ENCODE measurements at regions not wholly inside any gene's neighbourhood (a gene's known extent, or its start where the extent isn't known, plus 50 kb on each side); places are given as distances from the start of the nearest gene placed in this dataset.

DNA sequence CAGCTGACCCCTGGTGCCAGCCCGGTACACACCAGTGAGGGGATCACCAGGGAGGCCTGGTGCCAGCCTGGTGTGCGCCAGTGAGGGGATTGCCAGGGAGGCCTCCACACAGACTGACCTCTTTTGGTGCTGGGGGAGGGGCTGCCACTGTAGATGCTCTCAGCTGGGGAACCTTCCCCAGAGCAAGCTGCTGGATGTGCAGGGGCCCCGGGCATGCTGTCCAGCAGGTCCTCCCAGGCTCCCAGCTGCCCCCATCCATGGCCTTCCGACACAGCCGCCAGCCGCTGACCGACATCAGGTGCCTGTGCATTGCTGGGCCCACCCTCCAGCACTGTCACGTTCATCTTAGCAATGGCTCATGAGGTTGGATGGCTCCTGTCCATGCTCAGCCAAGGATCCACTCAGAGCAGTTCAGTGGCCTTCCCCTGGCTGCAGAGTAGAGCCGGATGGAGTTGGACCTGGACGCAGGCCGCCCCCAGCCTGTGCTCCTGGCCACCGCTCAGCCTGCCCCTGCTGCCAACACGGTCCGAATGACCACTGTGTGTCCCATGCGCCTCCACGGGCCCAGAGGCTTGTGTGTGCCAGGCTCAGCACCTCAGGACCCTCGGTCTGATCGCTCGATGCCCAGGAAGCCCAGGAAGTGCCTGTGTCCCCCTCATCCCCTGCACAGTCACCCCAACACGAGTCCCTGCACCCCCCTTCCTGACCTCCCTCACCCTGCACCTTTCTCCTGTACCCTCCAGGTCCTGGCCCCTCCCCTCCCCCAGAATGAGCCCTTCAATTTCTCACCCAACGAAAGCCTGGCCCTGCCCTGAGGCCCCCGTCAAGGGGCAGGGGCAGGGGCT, 95.7 kb downstream of the YTHDF1 start:
- DNase-seq (ENCODE audit: insufficient read length) (no peak), FAIRE-seq (no peak)
- TF ChIP-seq TAF1 (IDR thresholded peaks at IDR 0.05; ENCODE audit: borderline replicate concordance, low read depth, low read length) (no peak), POLR2A (IDR thresholded peaks at IDR 0.05; ENCODE audit: low read depth, low read length) (no peak), POLR2AphosphoS5 (IDR thresholded peaks at IDR 0.05; ENCODE audit: low read depth, low read length) (no peak)

DNA sequence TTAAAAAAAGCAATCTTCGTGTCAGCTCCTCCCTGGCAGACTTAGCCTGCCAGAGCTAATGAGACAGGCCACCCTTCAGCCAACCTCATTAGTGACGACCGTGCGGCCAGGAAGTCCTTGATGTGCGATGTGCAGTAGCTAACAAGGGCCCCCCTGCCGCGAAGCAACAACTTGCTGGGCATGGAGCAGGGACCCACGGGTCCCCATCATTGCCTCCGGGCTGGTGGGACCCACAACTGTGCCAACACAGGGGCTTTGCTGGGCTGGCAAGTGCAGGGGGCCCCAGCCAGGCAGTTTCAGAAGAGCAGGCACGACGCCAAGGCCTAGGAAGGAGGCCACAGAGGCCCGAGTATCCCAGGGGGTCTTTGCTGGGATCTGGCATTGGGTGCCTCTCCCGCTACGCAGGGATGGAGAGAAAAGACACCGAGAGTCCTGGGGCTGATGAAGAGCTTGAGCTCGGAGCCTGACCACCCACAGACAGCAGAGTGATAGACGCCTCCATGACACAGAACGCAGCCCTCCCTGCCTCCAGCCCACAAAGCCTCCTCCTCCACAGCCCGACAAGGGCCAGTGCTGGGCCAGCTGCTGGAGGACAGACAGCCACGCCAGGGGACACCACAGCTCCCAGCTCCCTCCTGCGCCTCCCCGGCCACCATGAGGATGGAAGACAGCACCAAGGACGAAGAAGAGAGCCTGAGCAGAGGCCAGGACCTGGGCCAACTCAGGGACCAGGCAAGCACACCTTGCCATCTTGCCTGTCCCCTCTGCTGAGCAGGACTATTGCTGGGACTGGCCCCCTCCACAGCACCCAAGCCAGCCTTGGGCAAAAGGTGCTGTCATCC, 96.6 kb downstream of the YTHDF1 start:
- TF ChIP-seq POLR2A (IDR thresholded peaks at IDR 0.05; ENCODE audit: low read depth, low read length): no peak
- FAIRE-seq: no peak
- no peak for DNase-seq (ENCODE audit: insufficient read length)

DNA sequence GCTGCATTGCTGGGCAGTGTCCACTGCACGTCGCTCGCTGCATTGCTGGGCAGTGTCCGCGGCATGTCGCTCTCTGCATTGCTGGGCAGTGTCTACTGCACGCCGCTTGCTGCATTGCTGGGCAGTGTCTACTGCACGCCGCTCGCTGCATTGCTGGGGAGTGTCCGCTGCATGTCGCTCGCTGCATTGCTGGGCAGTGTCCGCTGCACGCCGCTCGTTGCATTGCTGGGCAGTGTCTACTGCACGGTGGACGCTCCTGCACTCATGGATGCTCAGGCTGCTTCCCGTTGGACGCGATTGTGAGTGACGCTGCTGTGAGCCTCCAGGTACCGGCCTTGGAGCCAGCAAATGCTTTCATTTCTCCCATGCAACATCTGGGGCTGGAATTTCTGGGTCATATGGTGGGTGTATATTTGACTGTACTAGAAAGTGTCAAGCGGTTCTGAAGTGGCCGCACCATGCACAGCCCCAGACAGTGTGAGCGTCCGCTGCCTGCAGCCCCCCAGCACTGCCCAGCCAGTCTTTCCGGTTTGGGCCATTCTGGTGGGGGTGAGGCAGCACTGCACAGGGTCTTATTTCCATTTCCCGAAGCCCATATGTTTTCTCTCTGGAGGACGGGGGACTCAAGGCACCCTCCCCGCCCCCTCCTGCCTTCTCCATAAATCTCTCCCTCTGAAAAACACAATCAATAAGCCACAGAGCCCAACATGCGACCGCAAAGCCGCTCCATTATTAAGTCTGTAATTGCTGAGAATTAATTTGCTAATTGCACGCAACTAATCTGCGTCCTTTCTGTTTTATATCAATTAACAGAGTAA, 97.4 kb downstream of the YTHDF1 start:
- TF ChIP-seq POLR2AphosphoS5 (IDR thresholded peaks at IDR 0.05; ENCODE audit: low read depth, low read length) (no peak), POLR2A (IDR thresholded peaks at IDR 0.05; ENCODE audit: low read depth, low read length) (no peak)
- FAIRE-seq (no peak), DNase-seq (ENCODE audit: insufficient read length) (no peak)

DNA sequence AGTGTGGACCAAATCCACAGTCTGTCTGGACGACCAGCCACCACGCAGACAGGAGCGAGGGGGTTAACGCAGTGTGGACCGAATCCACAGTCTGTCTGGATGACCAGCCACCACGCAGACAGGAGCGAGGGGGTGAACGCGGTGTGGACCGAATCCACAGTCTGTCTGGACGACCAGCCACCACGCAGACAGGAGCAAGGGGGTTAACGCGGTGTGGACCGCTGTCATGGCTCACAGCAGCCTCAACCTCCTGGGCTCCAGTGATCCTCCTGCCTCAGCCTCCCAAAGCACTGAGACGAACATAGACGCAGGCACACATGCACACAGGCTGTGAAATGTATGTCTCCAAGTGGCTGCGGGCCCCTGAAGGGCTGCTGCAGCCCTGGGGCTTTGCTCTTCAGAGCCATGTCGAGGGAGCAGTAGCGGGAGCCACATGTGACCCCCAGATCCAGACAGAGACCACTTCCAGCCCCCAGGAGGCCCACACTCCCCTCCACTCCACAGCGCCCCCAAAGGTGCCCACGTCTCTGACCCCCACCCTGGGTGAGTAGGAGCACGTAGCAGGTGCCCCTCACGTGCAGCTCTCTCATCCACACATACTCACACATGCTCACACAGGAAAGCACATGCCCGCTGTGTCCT, 98.1 kb downstream of the YTHDF1 start:
- no peak for FAIRE-seq

DNA sequence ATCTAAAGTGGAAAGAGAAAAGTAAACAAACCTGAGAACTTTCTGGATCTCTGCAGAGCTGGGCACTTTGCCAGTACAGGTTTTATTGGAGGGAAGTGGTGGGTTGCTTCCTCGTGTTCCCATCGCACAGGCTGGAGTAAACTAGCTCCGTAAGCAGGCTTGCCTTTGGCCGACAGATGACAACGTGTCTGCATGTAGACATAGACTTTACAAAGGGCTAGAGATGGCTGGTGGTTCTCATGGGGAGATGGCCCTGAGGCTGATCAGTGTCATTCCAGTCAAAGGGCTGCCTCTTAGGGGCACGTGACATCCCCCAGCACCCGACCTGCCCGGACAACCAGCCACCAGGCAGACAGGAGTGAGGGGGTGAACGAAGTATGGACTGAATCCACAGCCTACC, 98.8 kb downstream of the YTHDF1 start:
- FAIRE-seq: no peak

More for the DNA sequence above, 98.1 kb downstream of the YTHDF1 start:
- TF ChIP-seq TAF1 (IDR thresholded peaks at IDR 0.05; ENCODE audit: borderline replicate concordance, low read depth, low read length) (no peak), POLR2A (IDR thresholded peaks at IDR 0.05; ENCODE audit: low read depth, low read length) (no peak), POLR2AphosphoS5 (IDR thresholded peaks at IDR 0.05; ENCODE audit: low read depth, low read length) (no peak)
- DNase-seq (ENCODE audit: insufficient read length): no peak

DNA sequence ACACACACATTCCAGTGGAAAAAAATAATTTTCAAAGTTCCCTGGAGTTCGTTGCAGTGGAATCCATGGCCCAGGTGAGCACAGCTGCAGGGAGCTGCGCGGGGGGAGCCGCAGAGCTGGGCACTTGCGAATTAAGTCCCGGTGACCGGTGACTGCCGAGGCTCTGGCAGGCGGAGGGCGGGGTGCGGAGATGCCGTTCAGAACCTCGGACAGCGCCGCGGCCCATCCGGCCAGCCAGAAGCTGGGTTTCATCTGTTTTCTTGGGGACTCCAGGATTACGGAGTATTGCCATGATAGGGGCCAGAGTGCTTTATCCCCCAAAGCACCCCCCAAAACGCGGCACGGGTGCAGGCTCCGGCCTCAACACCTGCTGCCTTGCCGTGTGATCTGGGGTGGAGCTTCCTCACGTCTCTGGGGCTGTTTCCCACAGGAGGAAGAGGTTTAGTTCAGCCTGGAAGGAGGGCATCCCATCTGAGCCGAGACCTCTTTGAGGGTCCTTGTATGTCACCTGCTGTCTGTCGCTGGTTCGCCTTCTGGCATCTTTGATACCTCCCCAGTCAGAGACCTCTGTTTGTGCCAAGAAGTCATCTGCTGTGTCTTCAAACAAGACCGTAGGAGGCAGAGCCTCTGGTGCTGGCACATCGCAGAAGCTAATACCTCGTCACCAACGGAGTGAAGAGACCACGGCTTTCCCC, 99.4 kb downstream of the YTHDF1 start:
- DNase-seq (ENCODE audit: insufficient read length): no peak
- FAIRE-seq: no peak
- TF ChIP-seq TAF1 (IDR thresholded peaks at IDR 0.05; ENCODE audit: borderline replicate concordance, low read depth, low read length): no peak
- no peak for TF ChIP-seq POLR2A (IDR thresholded peaks at IDR 0.05; ENCODE audit: low read depth, low read length)
- no peak for TF ChIP-seq POLR2AphosphoS5 (IDR thresholded peaks at IDR 0.05; ENCODE audit: low read depth, low read length)

More for the DNA sequence above, 98.8 kb downstream of the YTHDF1 start:
- no peak for DNase-seq (ENCODE audit: insufficient read length)
- TF ChIP-seq POLR2A (IDR thresholded peaks at IDR 0.05; ENCODE audit: low read depth, low read length): no peak
- TF ChIP-seq POLR2AphosphoS5 (IDR thresholded peaks at IDR 0.05; ENCODE audit: low read depth, low read length): no peak
- TF ChIP-seq TAF1 (IDR thresholded peaks at IDR 0.05; ENCODE audit: borderline replicate concordance, low read depth, low read length): no peak

DNA sequence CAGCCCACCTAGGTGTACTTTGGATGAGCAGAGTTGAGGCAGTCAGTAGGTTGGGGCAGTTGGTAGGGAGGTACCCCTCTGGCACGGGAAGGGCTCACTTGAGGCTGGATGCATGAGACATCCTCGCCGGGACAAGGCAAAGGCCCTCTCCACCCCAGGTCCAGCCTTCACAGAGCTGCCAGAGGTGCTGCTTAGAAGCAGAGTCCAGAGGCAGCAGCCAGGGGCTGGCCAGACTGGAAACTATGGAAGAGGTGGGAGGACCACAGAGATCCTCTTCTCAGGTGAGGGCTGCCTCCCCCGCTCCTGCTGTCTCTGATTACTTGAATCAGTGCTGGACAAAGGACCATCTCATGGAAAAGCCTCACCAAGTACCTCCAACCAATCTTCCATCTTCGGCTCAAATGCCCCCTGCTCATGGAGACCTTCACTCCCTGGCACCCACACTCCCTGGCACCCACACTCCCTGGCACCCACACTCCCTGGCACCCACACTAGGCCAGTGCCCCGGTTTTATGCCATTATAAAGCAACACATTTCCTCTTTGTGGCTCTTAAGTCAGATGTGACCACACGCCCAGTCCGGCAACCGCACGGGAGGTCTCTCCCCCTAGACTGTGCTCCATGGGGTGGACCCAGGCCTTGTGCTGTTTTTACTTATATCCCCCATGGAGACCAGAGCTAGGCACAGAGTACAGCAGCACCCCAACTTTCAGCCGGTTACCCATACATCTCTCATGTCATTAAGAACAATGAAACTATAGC, 100.1 kb downstream of the YTHDF1 start:
- FAIRE-seq: no peak
- no peak for DNase-seq (ENCODE audit: insufficient read length)
- no peak for TF ChIP-seq POLR2A (IDR thresholded peaks at IDR 0.05; ENCODE audit: low read depth, low read length)
- no peak for TF ChIP-seq POLR2AphosphoS5 (IDR thresholded peaks at IDR 0.05; ENCODE audit: low read depth, low read length)
- no peak for TF ChIP-seq TAF1 (IDR thresholded peaks at IDR 0.05; ENCODE audit: borderline replicate concordance, low read depth, low read length)

DNA sequence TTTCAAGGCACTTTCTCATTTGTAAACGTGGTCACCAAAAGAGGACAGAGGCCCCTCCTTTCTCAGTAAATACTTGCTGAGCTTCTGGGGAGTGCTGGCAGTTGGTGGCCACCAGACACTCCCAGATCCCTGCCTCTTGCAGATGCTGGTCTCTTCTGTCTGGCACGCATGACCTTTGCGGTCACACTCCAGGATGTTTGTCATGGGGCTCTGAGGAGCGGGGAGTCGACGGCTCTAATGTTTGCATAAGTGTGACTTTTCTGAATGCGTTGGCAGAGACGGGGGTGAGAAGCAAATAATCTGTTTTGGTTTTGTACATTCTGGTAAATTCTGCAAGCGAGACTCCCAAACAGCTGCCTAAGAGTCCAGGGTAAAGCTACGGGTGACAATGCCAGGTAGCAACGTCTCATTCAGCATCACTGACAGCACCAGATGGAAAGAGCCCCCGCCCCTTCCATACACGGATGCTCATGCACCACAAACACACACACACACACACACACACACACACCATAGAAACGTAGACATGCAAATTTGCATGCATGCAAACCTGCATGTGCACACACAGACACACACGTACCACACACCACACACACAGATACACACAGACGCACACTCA, 101.1 kb downstream of the YTHDF1 start:
- DNase-seq (ENCODE audit: insufficient read length): no peak
- FAIRE-seq: no peak

DNA sequence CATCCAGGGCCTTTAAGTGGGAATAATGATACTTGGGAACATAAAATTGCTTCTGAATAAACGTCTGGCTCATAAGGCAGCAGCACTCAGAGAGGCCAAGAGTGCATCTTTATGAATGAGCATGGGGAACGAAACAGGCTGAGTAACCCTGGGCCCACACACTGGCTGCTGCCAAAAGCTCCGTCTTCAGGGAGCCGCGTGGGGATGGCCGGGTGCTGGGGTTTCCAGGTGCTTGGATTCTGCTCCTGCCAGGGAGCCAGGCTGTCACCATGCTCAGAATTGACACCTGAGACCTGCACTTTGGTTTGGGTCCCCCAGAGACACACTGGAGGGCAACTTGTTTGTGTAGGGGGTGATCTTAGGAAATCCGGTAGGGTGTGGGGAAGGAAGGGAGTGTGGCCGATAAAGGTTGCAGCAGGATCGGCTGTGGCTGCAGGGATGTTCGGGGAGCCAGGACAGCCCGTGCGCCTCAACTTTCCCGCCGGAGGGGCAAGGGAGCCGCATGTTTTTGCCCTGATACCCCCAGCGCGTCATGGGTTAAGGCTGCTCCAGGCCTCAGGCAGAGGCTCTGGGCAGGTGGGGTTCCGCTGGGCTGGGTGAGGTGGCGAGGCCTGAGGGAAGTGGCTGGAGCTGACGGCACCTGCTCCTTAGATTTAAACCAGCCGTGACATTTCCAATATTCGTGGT, 101.8 kb downstream of the YTHDF1 start:
- DNase-seq (ENCODE audit: insufficient read length) (no peak), FAIRE-seq (no peak)
- TF ChIP-seq POLR2AphosphoS5 (IDR thresholded peaks at IDR 0.05; ENCODE audit: low read depth, low read length) (no peak), POLR2A (IDR thresholded peaks at IDR 0.05; ENCODE audit: low read depth, low read length) (no peak), TAF1 (IDR thresholded peaks at IDR 0.05; ENCODE audit: borderline replicate concordance, low read depth, low read length) (no peak)

More for the DNA sequence above, 101.1 kb downstream of the YTHDF1 start:
- TF ChIP-seq POLR2AphosphoS5 (IDR thresholded peaks at IDR 0.05; ENCODE audit: low read depth, low read length) (no peak), TAF1 (IDR thresholded peaks at IDR 0.05; ENCODE audit: borderline replicate concordance, low read depth, low read length) (no peak), POLR2A (IDR thresholded peaks at IDR 0.05; ENCODE audit: low read depth, low read length) (no peak)
